ENCODE measurements at regions not wholly inside any gene's neighbourhood (a gene's known extent, or its start where the extent isn't known, plus 50 kb on each side); places are given as distances from the start of the nearest gene placed in this dataset.

GRCh38 chr5:5739490-5739945 lies 317.0 kb downstream of the ICE1 start:
- peaks cover 4 to 6% of the 10 kb centered on the region in 2 experiments; a peak in 1 of 4 replicates for H3K9me3 ChIP-seq (ENCODE audit: insufficient read depth in 2 of 2, low read depth in 1 of 2, low read length in 1 of 2)
- TF ChIP-seq CBX5 (IDR thresholded peaks at IDR 0.05; ENCODE audit: low read depth, low read length) (no peak), FOSL1 (IDR thresholded peaks at IDR 0.05; ENCODE audit: insufficient read depth, low read depth, low read length) (no peak), PHF8 (conservative IDR thresholded peaks at IDR 0.05; ENCODE audit: low read depth, low read length) (no peak), CHD1 (IDR thresholded peaks at IDR 0.05; ENCODE audit: low read depth, low read length) (no peak), KDM4A (IDR thresholded peaks at IDR 0.05; ENCODE audit: low read depth, low read length, severe bottlenecking) (no peak), EP300 (IDR thresholded peaks at IDR 0.05; ENCODE audit: borderline replicate concordance in 1 of 2, low read depth in 2 of 2, low read length in 2 of 2) (no peak), SIX5 (IDR thresholded peaks at IDR 0.05; ENCODE audit: low read depth, low read length) (no peak), HDAC2 (IDR thresholded peaks at IDR 0.05; ENCODE audit: borderline replicate concordance in 1 of 2, low read depth in 2 of 2, low read length in 2 of 2) (no peak), ATF2 (IDR thresholded peaks at IDR 0.05; ENCODE audit: low read length) (no peak), NRF1 (IDR thresholded peaks at IDR 0.05; ENCODE audit: low read depth, low read length) (no peak), BCL11A (IDR thresholded peaks at IDR 0.05; ENCODE audit: low read depth in 2 of 2, low read length in 2 of 2) (no peak), SRF (IDR thresholded peaks at IDR 0.05; ENCODE audit: low read depth, low read length) (no peak)

More at GRCh38 chr5:5739490-5739945, 317.0 kb downstream of the ICE1 start:
- H3K9ac ChIP-seq (replicated peaks in 1 of 4; ENCODE audit: extremely low read depth in 1 of 4, low read depth in 3 of 4, low read length in 3 of 4) = no peak overlapping the region
- no peak overlapping the region for H2BK120ac ChIP-seq (replicated peaks; ENCODE audit: low read depth, low read length)
- no peak overlapping the region for H2AK5ac ChIP-seq (ENCODE audit: low read depth, low read length)
- H3K18ac ChIP-seq (ENCODE audit: extremely low read depth, low read length) = no peak overlapping the region
- ChIA-PET CTCF (ENCODE audit: partially characterized antibody) (interaction anchor here (1.1 to 1.8 kb wide), 4 partner anchors 14 to 243 kb away, joined by 3 to 5 read pairs (median 4); no protein-coding TSS in a partner anchor), POLR2A (ENCODE audit: partially characterized antibody) (no interaction called here)
- H3K27me3 ChIP-seq (replicated peaks in 1 of 4; ENCODE audit: control insufficient read depth in 3 of 4, extremely low read depth in 1 of 4, insufficient read depth in 3 of 4, low read length in 3 of 4) = no peaks in the 10 kb centered on the region
- H2BK12ac ChIP-seq (ENCODE audit: low read depth, low read length) = no peak overlapping the region
- H4K8ac ChIP-seq (ENCODE audit: extremely low read depth, insufficient read depth, low read length) = no peak overlapping the region
- H3K36me3 ChIP-seq (ENCODE audit: control insufficient read depth in 2 of 4, insufficient read depth in 4 of 4, low read length in 3 of 4) = no peaks in the 10 kb centered on the region
- no peak overlapping the region for H4K5ac ChIP-seq (ENCODE audit: insufficient read length, low read depth, low read length)
- no peak overlapping the region for H2BK20ac ChIP-seq (ENCODE audit: low read length)
- no peak overlapping the region for H2BK15ac ChIP-seq (ENCODE audit: low read length)
- H4K20me1 ChIP-seq (replicated peaks in 1 of 2; ENCODE audit: control insufficient read depth in 1 of 2, insufficient read depth in 2 of 2, low read length in 2 of 2) = no peaks in the 10 kb centered on the region
- no peak overlapping the region for H3K14ac ChIP-seq (ENCODE audit: insufficient read length)
- H3K79me2 ChIP-seq (ENCODE audit: control insufficient read depth in 1 of 2, insufficient read depth in 2 of 2, low read length in 2 of 2) = no peaks in the 10 kb centered on the region
- H3K4me3 ChIP-seq (ENCODE audit: extremely low read depth in 1 of 4, insufficient read depth in 2 of 4, low read depth in 3 of 4, low read length in 4 of 4) = no peak overlapping the region
- H3K4me1 ChIP-seq (replicated peaks in 1 of 4; ENCODE audit: control insufficient read depth in 3 of 4, insufficient read depth in 4 of 4, low read length in 3 of 4) = peaks cover 0 to 2% (median 0%) of the 10 kb centered on the region in 4 experiments; a peak in 2 of 7 replicates
- no peak overlapping the region for H4K91ac ChIP-seq (replicated peaks; ENCODE audit: insufficient read length, low read length)
- no peaks in the 10 kb centered on the region for H3K79me1 ChIP-seq (ENCODE audit: low read depth, low read length)
- H3K27ac ChIP-seq (ENCODE audit: low read depth, low read length) = no peak overlapping the region
- no peaks in the 10 kb centered on the region for H3K23me2 ChIP-seq (ENCODE audit: low read depth, low read length)
- no peak overlapping the region for H3K23ac ChIP-seq (ENCODE audit: insufficient read length)
- no peak overlapping the region for H3K56ac ChIP-seq (replicated peaks; ENCODE audit: insufficient read length, low read depth, low read length)
- no peak overlapping the region for H3K4me2 ChIP-seq (ENCODE audit: insufficient read depth in 1 of 2, low read depth in 2 of 2, low read length in 2 of 2)
- FAIRE-seq (no peak), DNase-seq (ENCODE audit: low read depth in 1 of 2, low spot score in 2 of 2) (no peak)
- H2BK5ac ChIP-seq (ENCODE audit: low read depth, low read length) = no peak overlapping the region
- no peak overlapping the region for H2AFZ ChIP-seq (ENCODE audit: low read length)
- no peak overlapping the region for H3K4ac ChIP-seq (replicated peaks; ENCODE audit: insufficient read length, low read depth, low read length)
- 96% methylated on average over 3 of the region's 3 CpGs; no CpG with 5 or more reads in 1 of the 2 experiments for WGBS, 2 experiments (ENCODE audit: extremely low coverage in 1 of 2, insufficient coverage in 1 of 2, insufficient read length in 1 of 2, insufficient replicate concordance in 2 of 2, low coverage in 1 of 2, low lambda C conversion rate in 2 of 2, missing lambda C conversion rate in 1 of 2)

All from H1 (cell line).